Epidermal melanocyte (primary cell): ENCODE measurements at regions not wholly inside any gene's neighbourhood (a gene's known extent, or its start where the extent isn't known, plus 50 kb on each side); places are given as distances from the start of the nearest gene placed in this dataset.

Source experiments
- DNase-seq: peaks from one replicate; pipeline ENCODE4 v3.0.0; 2011; ENCODE audit warnings: low spot score; ENCODE audit not compliant: insufficient read length

- no peak for DNase-seq
Observed at GRCh38 chr12:60035835-60036234, 440.0 kb downstream of the SLC16A7 start.

DNA sequence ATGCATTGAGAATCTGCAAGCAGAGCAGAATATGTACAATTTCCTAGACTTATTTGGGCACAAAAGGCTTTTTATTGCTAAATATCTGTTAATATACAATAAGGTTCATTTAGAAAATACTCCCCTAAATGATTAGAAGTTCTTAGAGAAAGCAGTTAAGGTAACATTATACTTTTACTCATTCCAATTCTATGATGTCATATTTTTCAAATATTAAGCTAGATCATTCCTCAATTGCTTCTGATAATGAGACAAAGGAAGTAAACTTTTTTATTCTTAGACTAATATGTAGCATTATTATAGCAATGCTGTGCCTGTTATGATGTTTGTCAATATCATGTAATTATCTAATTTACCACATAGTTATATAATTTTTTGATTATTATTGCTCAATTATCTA lies 447.0 kb downstream of the SLC16A7 start:
- DNase-seq, result no peak

DNA sequence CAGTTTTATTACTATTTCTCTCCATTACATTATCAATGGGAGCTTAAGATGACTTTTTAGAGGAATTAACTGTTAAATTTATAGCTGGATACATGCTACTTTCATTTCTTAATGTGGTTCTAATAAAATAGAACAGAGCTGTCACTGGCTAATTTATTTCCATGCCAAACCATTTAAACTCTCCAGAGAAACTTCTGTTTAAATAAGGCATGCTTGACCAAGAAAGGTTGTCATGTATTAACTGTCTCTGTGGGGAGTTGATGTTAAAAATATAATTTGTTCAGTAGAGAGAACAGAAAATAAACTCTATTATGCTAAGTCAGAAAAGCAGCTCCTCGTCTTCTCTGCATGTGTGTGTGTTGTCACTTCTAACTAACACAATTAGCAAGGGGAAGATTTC lies 447.4 kb downstream of the SLC16A7 start:
- no peak for DNase-seq

DNA sequence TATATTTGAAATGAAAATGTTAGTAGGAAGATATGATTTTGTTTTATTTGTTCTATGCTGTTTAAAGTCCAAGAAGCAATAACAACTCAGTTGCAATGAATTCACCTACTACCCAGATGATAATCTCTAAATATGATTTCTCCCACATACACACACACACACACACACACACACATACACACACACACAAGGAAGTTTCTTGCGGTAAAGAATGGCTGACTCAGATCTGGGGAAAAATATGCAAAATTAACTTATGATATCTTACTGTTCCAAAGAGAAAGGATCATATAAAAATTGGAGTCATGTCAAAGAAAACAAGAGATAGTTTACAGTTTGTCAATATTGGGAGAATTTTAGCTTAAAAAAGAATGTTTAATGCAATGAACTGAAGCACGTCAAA lies 456.7 kb downstream of the SLC16A7 start:
- no peak for DNase-seq

DNA sequence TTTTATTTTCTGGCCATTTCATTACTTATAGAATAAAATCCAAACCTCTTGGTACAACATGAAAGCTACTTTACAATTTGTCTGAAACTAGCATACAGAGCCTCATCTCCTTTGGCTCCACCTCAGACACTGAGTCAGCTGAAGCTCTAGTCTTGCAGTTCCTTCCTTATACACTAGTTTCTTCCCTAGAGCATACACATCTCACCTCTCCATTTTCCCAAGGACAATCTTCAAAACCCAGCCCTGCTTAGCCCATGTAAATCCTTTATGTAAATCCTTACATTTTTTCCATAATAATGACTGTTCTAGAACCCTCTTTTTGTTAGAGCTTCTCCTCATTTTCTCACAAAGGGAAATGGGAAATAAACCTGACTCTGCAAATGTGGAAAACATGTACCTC lies 463.4 kb downstream of the SLC16A7 start:
- DNase-seq, result no peak

DNA sequence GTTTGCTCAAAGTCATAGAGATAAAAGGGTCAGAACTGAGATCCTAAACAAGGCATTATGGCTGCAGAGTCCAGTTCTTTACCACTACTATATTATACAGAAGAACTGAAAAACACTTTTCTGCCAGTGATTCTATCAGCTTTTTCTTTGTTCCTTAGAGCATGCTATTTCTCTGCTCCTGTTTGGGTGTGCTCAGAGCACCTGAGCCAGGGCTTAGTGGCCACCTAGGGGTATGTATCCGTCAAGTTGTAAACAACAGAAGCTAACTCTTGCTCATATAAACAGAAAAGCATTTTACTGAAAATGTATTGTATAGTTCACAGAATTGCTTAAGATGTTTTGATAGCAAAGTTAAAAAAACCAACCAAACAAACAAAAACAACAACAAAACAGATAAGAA lies 470.8 kb downstream of the SLC16A7 start:
- DNase-seq, result no peak

GRCh38 chr12:60070552-60070951 lies 474.7 kb downstream of the SLC16A7 start:
- DNase-seq, result no peak

DNA sequence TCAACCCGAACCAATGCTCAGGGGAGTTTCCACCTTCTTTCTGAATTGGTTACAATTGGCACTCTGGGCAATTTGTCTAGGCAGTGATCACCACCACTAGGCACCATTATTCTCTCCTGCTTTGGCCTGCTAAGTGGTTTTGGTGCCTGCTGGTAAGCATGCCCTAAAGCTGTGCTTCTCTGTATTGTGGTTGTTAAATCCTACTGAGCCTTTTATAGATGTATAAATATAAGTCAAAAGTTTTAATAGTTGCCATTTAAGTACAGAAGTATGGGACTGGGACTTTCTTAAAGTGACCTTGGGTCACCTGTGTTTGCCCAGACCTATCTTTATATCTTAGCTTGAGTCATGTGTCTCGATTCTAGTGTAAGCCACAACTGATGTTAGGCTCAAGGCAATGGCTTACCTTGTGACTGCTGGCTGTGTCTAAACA lies 475.9 kb downstream of the SLC16A7 start:
- no peak for DNase-seq

GRCh38 chr12:60072911-60073310 lies 477.1 kb downstream of the SLC16A7 start:
- DNase-seq, result no peak

DNA sequence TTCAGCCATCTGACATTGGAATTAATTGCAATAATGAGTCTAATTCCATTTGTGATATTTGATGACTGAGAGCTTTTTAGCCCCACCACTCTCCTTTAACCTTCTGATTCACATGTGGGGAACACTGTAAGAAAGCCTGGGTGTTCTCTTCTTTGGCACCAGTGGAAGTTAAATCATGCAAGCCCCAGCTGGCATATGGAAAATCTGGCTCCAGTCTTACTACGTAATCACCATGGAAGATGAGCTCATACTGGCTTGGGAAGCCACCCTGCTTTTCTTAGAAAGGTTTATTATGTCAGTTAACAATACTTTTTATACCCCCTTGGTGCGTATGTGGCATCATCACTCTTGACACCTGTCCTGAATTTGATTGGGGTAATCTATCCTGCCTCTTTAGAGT lies 479.3 kb downstream of the SLC16A7 start:
- no peak for DNase-seq

GRCh38 chr12:60078026-60078425 lies 482.2 kb downstream of the SLC16A7 start:
- DNase-seq, result no peak

- DNase-seq, result no peak
Observed at GRCh38 chr12:60093428-60093827, 497.6 kb downstream of the SLC16A7 start.

GRCh38 chr12:60094436-60094835 lies 498.6 kb downstream of the SLC16A7 start:
- DNase-seq, result no peak

- no peak for DNase-seq
Observed at GRCh38 chr12:60096727-60097126, 500.9 kb downstream of the SLC16A7 start.

DNA sequence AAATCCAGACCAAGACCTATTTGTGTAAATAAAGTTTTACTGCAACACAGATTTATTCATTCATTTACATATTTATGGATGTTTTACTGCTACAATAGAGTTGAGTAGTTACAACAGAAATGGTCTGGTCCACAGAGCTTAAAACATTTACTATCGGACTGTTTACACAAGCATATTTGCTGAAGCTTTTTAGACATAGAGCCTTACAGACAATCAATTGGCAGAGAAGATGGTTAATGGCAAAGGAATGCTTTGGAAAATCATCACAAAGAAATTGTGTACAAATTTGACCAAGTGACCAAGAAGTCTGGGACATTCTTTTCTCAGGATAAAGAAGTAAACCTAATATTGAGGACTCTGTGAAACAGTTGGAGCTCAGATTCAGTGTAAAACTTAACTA lies 504.3 kb downstream of the SLC16A7 start:
- DNase-seq, result no peak

DNA sequence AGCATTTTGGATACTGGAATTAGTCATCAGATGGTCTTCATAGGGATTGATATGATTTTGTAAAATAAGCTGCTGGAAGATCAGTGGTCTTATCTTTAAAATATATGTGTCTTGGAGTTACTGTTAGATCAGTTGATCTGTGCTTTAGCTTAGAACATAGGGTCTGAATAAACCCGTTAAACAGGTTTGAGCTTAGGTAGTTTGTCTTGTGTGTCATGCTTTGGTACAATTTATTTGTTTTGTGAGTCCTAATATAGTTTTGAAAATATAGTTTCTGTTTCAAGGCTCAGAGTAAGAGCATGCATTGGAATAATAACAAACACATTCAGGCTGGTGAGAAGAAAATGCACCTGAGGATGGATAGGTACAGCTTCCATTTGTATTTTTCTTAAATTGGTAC lies 505.0 kb downstream of the SLC16A7 start:
- DNase-seq, result no peak

GRCh38 chr12:60101715-60102114 lies 505.9 kb downstream of the SLC16A7 start:
- DNase-seq, result no peak

GRCh38 chr12:60106214-60106613 lies 510.4 kb downstream of the SLC16A7 start:
- DNase-seq, result no peak

DNA sequence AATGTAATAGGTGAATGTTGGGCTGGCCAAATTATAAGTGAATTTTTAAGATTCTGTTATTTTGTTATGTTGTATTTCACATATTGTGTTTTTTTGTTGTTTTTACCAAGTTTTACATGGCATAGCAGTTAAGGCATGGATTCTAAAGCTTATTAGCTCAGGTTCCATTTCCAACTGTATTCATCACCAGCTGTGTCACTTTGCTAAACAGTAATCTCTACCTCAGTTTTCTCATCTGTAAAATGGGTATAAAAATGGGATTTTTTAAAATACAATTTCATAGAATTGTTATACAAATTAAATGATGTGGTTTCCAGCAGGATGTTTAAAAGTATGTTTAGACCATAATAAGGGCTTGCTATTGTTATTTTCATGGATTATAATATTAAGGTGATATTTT lies 512.2 kb downstream of the SLC16A7 start:
- DNase-seq, result no peak

- no peak for DNase-seq
Observed at GRCh38 chr12:60112063-60112462, 516.2 kb downstream of the SLC16A7 start.

- DNase-seq, result no peak
Observed at GRCh38 chr12:60112763-60113162, 516.9 kb downstream of the SLC16A7 start.

DNA sequence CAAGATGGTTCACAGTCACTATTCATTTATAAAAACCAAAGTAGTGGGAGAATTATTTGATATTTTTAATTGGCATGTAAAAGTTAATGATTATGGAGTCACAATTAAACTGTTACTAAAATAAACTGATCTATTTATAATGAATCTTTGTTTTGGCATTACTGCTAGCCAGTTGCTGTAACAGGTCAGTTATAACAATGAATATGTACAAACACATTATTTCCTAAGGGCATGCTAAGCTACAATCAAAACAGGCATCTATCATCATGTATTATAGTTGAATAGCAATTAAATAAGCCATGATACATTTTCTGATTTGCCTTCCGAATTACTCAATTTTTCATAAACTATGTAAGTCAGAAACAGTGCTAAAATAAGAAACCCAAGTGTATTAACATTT lies 518.3 kb downstream of the SLC16A7 start:
- DNase-seq, result no peak

DNA sequence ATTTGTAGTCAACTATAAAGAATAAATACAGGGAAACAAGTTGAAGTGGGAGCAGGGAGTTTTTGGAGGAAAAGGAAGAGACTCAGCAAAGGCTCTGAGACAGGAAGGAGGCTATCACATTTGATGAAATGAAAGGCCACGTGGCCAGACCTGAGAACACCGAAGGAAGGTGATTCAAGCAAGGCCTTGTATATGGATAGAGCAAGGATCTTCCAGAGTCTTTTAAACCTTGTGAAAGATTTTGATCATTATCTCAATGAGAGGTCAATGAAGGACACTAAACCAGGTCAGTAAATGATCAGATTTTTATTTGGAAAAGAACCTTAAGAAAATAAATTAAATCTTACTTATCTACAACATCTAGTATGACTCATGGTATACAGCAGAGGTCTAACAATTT lies 523.5 kb downstream of the SLC16A7 start:
- DNase-seq, result no peak

- no peak for DNase-seq
Observed at GRCh38 chr12:60120199-60120598, 524.4 kb downstream of the SLC16A7 start.
